Activated CD8-positive, alpha-beta T cell treated with anti-CD3 and anti-CD28 coated beads for 36 hours (primary cell): ENCODE measurements at regions not wholly inside any gene's neighbourhood (a gene's known extent, or its start where the extent isn't known, plus 50 kb on each side); places are given as distances from the start of the nearest gene placed in this dataset.

Source experiments
- ATAC-seq: fragments of 200-7000 bp; cut with Tn5 transposase; one replicate; pipeline ENCODE4 v1.10.0; 2021; ENCODE audit warnings: mild to moderate bottlenecking, moderate library complexity
- CTCF ChIA-PET: fragments of 350-600 bp; sonication (Branson Sonifier 250); formaldehyde crosslinking; loops from one replicate; lab custom pipeline; 2021; ENCODE audit warnings: antibody characterized with exemption; lab: Charles Lee
- POLR2A ChIA-PET: fragments of 350-600 bp; sonication (Branson Sonifier 250); formaldehyde crosslinking; loops from one replicate; lab custom pipeline; 2021; ENCODE audit warnings: antibody characterized with exemption; lab: Charles Lee
- DNase-seq: peaks from one replicate; pipeline ENCODE4 v3.0.0-alpha.2; 2020
- H3K27ac Mint-ChIP-seq: one replicate; pipeline ENCODE4 v1.8.0; 2021; ENCODE audit warnings: mild to moderate bottlenecking, mixed read lengths
- H3K27me3 Mint-ChIP-seq: one replicate; pipeline ENCODE4 v1.8.0; 2021; ENCODE audit warnings: mixed read lengths
- H3K36me3 Mint-ChIP-seq: one replicate; pipeline ENCODE4 v1.8.0; 2021; ENCODE audit warnings: low read depth, mixed read lengths
- H3K4me1 Mint-ChIP-seq: one replicate; pipeline ENCODE4 v1.8.0; 2021; ENCODE audit warnings: low read depth, mixed read lengths
- H3K4me3 Mint-ChIP-seq: one replicate; pipeline ENCODE4 v1.8.0; 2021; ENCODE audit warnings: mild to moderate bottlenecking, moderate library complexity, mixed read lengths
- H3K9me3 Mint-ChIP-seq: one replicate; pipeline ENCODE4 v1.8.0; 2021; ENCODE audit warnings: mixed read lengths
- intact Hi-C: fragments of 100-400 bp; cut with micrococcal nuclease; formaldehyde crosslinking; loops from one replicate; pipeline ENCODE4 v1.10.0; 2022
- TF ChIP-seq, protein P1 (sequence below): fragments of 200-600 bp; IDR thresholded peaks from one replicate; pipeline ENCODE4 v1.8.0; 2022; ENCODE audit warnings: antibody characterized with exemption, mild to moderate bottlenecking

DNA sequence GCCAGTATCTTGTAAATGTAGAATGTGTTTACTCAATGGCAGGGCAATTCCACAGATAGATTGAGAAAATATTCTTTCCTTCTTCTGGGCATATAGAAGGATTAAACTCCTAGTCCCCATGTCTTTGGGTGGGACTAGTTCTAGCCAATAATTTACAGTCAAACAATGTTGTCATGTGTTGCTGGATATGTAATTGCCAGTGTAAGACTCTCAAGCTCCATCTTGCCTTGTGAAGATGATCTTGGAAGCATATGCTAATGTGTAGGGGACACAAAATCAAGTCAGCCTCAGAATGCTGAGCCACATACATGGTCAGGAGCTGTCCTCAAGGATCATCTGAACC, 386.9 kb downstream of the CETN3 start:
- no peak for DNase-seq
- Mint-ChIP-seq H3K27me3 (no peaks in the 10 kb centered on the region), H3K27ac (no peak overlapping the region), H3K4me1 (no peaks in the 10 kb centered on the region), H3K9me3 (no peaks in the 10 kb centered on the region), H3K4me3 (no peak overlapping the region), H3K36me3 (no peaks in the 10 kb centered on the region)
- TF ChIP-seq, protein P1, sequence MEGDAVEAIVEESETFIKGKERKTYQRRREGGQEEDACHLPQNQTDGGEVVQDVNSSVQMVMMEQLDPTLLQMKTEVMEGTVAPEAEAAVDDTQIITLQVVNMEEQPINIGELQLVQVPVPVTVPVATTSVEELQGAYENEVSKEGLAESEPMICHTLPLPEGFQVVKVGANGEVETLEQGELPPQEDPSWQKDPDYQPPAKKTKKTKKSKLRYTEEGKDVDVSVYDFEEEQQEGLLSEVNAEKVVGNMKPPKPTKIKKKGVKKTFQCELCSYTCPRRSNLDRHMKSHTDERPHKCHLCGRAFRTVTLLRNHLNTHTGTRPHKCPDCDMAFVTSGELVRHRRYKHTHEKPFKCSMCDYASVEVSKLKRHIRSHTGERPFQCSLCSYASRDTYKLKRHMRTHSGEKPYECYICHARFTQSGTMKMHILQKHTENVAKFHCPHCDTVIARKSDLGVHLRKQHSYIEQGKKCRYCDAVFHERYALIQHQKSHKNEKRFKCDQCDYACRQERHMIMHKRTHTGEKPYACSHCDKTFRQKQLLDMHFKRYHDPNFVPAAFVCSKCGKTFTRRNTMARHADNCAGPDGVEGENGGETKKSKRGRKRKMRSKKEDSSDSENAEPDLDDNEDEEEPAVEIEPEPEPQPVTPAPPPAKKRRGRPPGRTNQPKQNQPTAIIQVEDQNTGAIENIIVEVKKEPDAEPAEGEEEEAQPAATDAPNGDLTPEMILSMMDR: no peak
- intact Hi-C loops: no loop called here
- ChIA-PET CTCF (no interaction called here), POLR2A (no interaction called here)
- ATAC-seq: no peak

DNA sequence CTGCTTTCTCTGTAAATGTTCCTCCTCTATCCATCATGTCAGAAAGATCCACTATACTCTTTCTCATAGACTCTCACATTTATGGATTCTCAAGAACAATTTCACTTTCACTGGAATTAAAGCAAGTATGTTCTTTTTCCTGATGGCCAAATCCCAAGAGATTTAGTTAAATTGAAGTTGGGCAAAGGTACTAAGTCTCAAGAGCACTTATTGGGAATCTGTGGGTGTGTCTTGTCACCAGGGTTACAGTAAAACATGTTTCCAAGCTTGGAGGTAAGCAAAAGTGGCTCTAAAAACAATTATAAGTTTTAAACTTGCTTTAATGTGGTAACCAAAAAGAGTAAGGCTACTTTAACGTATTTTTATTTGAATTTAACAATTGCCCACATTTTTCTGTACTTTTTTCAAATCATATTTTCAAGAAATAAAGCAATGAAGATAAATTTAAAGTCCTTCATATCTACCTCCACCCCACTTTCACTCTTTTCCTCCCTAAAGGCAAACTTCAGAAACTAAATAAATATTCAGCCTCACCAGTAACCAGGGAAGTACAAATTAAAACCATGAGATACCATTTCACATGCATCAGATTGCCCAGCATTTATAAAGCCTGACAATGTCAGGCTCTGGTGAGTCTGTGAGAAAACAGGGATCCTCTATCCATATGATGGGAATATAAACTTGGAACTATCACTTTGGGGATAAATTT, 387.4 kb downstream of the CETN3 start:
- Mint-ChIP-seq H3K4me3 (no peak overlapping the region), H3K36me3 (no peaks in the 10 kb centered on the region), H3K4me1 (no peaks in the 10 kb centered on the region), H3K27me3 (no peaks in the 10 kb centered on the region), H3K9me3 (no peaks in the 10 kb centered on the region), H3K27ac (no peak overlapping the region)
- POLR2A ChIA-PET: no interaction called here
- intact Hi-C loops: no loop called here
- TF ChIP-seq, protein P1: no peak
- no peak for ATAC-seq
- DNase-seq: no peak
- CTCF ChIA-PET: no interaction called here

DNA sequence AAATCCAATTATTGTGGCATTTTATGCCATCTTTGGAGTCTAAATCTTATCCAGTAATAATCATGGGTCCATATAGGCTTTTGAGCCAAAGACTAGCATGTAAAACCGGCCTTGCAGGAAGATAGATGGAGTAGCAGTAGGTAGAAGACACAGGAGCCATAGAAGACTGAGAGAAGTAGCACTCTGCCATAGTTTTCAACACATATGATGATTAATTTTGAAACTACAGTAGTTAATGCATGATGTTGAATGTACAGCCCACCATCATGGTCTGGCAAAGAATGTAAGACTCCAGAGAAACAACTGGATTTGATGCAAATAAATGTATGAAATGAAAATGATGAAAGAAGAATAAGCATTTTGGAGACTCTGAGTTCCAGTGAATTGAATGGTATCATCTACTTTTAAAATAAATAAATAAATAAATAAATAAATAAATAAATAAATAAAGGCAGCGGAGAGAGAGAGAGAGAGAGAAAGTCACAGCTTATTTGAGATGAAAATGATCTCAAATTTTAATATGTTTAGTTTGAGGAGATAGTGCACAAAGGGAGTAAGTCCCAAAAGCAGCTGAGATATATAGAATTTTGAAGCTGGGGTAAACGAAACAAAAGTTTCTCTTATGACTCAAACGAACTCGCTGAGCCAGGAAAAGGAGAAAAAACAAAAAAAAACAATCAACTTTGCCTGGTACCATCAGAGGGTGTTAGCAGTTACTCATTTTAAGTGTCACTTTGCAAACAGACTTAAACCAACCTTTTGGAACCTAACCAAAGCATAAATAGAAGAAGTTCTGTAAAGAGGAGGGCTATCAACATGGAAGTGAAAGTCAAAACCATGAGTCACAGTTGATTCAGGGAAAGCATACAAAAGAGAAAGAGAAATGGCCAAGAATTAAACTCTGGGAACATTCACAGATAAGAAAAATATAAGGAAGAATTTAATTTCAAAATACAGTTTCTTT, 388.7 kb downstream of the CETN3 start:
- ATAC-seq (no peak), DNase-seq (no peak)
- H3K36me3 Mint-ChIP-seq: no peaks in the 10 kb centered on the region
- H3K9me3 Mint-ChIP-seq: no peaks in the 10 kb centered on the region
- intact Hi-C loops: no loop called here
- no peaks in the 10 kb centered on the region for H3K27me3 Mint-ChIP-seq
- ChIA-PET CTCF (no interaction called here), POLR2A (no interaction called here)
- no peaks in the 10 kb centered on the region for H3K4me1 Mint-ChIP-seq
- TF ChIP-seq, protein P1: no peak
- H3K27ac Mint-ChIP-seq: no peak overlapping the region
- H3K4me3 Mint-ChIP-seq: no peak overlapping the region

DNA sequence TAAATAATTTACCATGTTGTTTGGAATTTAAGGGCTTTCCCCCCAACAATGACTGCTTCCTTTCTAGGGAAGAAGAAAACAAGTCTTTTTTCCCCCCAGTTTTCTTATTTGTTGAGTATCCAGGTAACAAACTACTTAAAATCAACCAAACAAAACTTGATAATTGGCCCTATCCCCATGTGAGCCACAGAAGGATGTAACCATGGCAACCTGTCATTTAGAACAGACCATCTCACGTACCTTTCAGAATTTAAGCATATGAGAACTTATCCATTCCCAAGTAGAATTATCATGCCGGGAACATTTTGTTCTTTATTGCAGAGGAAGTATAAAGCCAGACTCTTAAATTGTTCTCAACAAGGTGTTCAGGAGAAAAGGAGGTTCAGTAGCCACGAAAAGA, 392.3 kb downstream of the CETN3 start:
- no peaks in the 10 kb centered on the region for H3K4me1 Mint-ChIP-seq
- ATAC-seq (no peak), DNase-seq (no peak)
- CTCF ChIA-PET: no interaction called here
- POLR2A ChIA-PET: no interaction called here
- intact Hi-C loops: no loop called here
- H3K27me3 Mint-ChIP-seq: no peaks in the 10 kb centered on the region
- H3K36me3 Mint-ChIP-seq: no peaks in the 10 kb centered on the region
- H3K4me3 Mint-ChIP-seq: no peak overlapping the region
- TF ChIP-seq, protein P1: no peak
- no peak overlapping the region for H3K27ac Mint-ChIP-seq
- H3K9me3 Mint-ChIP-seq: no peaks in the 10 kb centered on the region

DNA sequence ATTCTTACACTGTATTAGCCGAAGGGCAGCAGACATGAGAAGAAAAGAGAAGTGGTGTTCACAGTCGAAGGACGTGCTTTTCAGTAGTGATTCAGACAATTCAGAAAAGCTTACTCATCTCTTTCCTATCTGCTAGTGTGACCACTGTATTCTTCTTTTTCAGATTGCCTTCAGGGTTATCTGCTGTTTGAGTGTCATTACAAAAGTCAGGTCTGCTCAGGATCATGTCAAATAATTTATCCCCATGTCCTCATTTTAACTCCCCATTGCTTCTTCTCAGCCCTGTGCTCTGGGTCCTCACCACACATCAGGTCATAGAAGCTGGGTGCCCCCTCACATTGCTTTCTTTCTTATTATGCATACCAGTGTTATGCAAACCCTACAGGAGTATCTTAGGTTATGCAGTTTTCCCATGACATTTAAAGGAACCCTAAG, 394.0 kb downstream of the CETN3 start:
- CTCF ChIA-PET: no interaction called here
- ATAC-seq (no peak), DNase-seq (no peak)
- no peaks in the 10 kb centered on the region for H3K4me1 Mint-ChIP-seq
- H3K36me3 Mint-ChIP-seq: no peaks in the 10 kb centered on the region
- no peaks in the 10 kb centered on the region for H3K9me3 Mint-ChIP-seq
- POLR2A ChIA-PET: no interaction called here
- H3K27me3 Mint-ChIP-seq: no peaks in the 10 kb centered on the region
- no peak overlapping the region for H3K4me3 Mint-ChIP-seq
- intact Hi-C loops: no loop called here
- TF ChIP-seq, protein P1: no peak
- H3K27ac Mint-ChIP-seq: no peak overlapping the region
